ENCODE measurements at regions not wholly inside any gene's neighbourhood (a gene's known extent, or its start where the extent isn't known, plus 50 kb on each side); places are given as distances from the start of the nearest gene placed in this dataset.

GRCh38 chr5:18024542-18024941 is 390.3 kb downstream of the TAF11L14 start:
- Histone ChIP-seq H3K4me3 (ENCODE audit: low read length) (no peak overlapping the region), H3K27ac (ENCODE audit: low read length) (no peak overlapping the region), H3K36me3 (ENCODE audit: control insufficient read depth, insufficient read depth, low read length) (no peaks in the 10 kb centered on the region), H3K4me1 (ENCODE audit: control insufficient read depth, insufficient read depth, low read length) (no peaks in the 10 kb centered on the region), H3K27me3 (ENCODE audit: control insufficient read depth, insufficient read depth, low read length) (no peaks in the 10 kb centered on the region), H3K9me3 (ENCODE audit: control insufficient read depth, low read depth, low read length) (no peaks in the 10 kb centered on the region)
- 100% methylated on average over 1 of the region's 2 CpGs for WGBS (ENCODE audit: insufficient coverage, low lambda C conversion rate)
- no peak for DNase-seq

- Histone ChIP-seq H3K4me1 (ENCODE audit: control insufficient read depth, insufficient read depth, low read length) (no peaks in the 10 kb centered on the region), H3K27me3 (ENCODE audit: control insufficient read depth, insufficient read depth, low read length) (no peaks in the 10 kb centered on the region), H3K36me3 (ENCODE audit: control insufficient read depth, insufficient read depth, low read length) (no peaks in the 10 kb centered on the region), H3K9me3 (ENCODE audit: control insufficient read depth, low read depth, low read length) (no peaks in the 10 kb centered on the region), H3K27ac (ENCODE audit: low read length) (no peak overlapping the region), H3K4me3 (ENCODE audit: low read length) (no peak overlapping the region)
- no peak for DNase-seq
Measured at GRCh38 chr5:18027241-18027867, 393.1 kb downstream of the TAF11L14 start.

GRCh38 chr5:18028036-18028435 is 393.8 kb downstream of the TAF11L14 start:
- no peaks in the 10 kb centered on the region for H3K27me3 ChIP-seq (ENCODE audit: control insufficient read depth, insufficient read depth, low read length)
- no peaks in the 10 kb centered on the region for H3K4me1 ChIP-seq (ENCODE audit: control insufficient read depth, insufficient read depth, low read length)
- no peaks in the 10 kb centered on the region for H3K36me3 ChIP-seq (ENCODE audit: control insufficient read depth, insufficient read depth, low read length)
- no peak overlapping the region for H3K4me3 ChIP-seq (ENCODE audit: low read length)
- DNase-seq, result no peak
- no peaks in the 10 kb centered on the region for H3K9me3 ChIP-seq (ENCODE audit: control insufficient read depth, low read depth, low read length)
- no peak overlapping the region for H3K27ac ChIP-seq (ENCODE audit: low read length)
- WGBS (ENCODE audit: insufficient coverage, low lambda C conversion rate), result no CpG with 5 or more reads among the region's 1 CpG

GRCh38 chr5:18032744-18033143 is 398.5 kb downstream of the TAF11L14 start:
- H3K4me3 ChIP-seq (ENCODE audit: low read length), result no peak overlapping the region
- peaks cover 3% of the 10 kb centered on the region for H3K9me3 ChIP-seq (ENCODE audit: control insufficient read depth, low read depth, low read length)
- H3K36me3 ChIP-seq (ENCODE audit: control insufficient read depth, insufficient read depth, low read length), result no peaks in the 10 kb centered on the region
- DNase-seq, result no peak
- no peak overlapping the region for H3K27ac ChIP-seq (ENCODE audit: low read length)
- 100% methylated on average over 3 of the region's 4 CpGs for WGBS (ENCODE audit: insufficient coverage, low lambda C conversion rate)
- no peaks in the 10 kb centered on the region for H3K4me1 ChIP-seq (ENCODE audit: control insufficient read depth, insufficient read depth, low read length)
- no peaks in the 10 kb centered on the region for H3K27me3 ChIP-seq (ENCODE audit: control insufficient read depth, insufficient read depth, low read length)

- no peak overlapping the region for H3K27ac ChIP-seq (ENCODE audit: low read length)
- H3K27me3 ChIP-seq (ENCODE audit: control insufficient read depth, insufficient read depth, low read length), result no peaks in the 10 kb centered on the region
- WGBS (ENCODE audit: insufficient coverage, low lambda C conversion rate), result 100% methylated on average over 1 of the region's 2 CpGs
- no peak for DNase-seq
- peaks cover 3% of the 10 kb centered on the region for H3K9me3 ChIP-seq (ENCODE audit: control insufficient read depth, low read depth, low read length)
- no peaks in the 10 kb centered on the region for H3K4me1 ChIP-seq (ENCODE audit: control insufficient read depth, insufficient read depth, low read length)
- H3K4me3 ChIP-seq (ENCODE audit: low read length), result no peak overlapping the region
- no peaks in the 10 kb centered on the region for H3K36me3 ChIP-seq (ENCODE audit: control insufficient read depth, insufficient read depth, low read length)
Measured at GRCh38 chr5:18036531-18036930, 402.3 kb downstream of the TAF11L14 start.

GRCh38 chr5:18037718-18038117 is 403.5 kb downstream of the TAF11L14 start:
- no peak for DNase-seq
- H3K9me3 ChIP-seq (ENCODE audit: control insufficient read depth, low read depth, low read length), result peaks cover 3% of the 10 kb centered on the region
- H3K27me3 ChIP-seq (ENCODE audit: control insufficient read depth, insufficient read depth, low read length), result no peaks in the 10 kb centered on the region
- no peak overlapping the region for H3K4me3 ChIP-seq (ENCODE audit: low read length)
- H3K36me3 ChIP-seq (ENCODE audit: control insufficient read depth, insufficient read depth, low read length), result no peaks in the 10 kb centered on the region
- WGBS (ENCODE audit: insufficient coverage, low lambda C conversion rate), result no CpG with 5 or more reads among the region's 2 CpGs
- no peak overlapping the region for H3K27ac ChIP-seq (ENCODE audit: low read length)
- no peaks in the 10 kb centered on the region for H3K4me1 ChIP-seq (ENCODE audit: control insufficient read depth, insufficient read depth, low read length)

- Histone ChIP-seq H3K9me3 (ENCODE audit: control insufficient read depth, low read depth, low read length) (no peaks in the 10 kb centered on the region), H3K36me3 (ENCODE audit: control insufficient read depth, insufficient read depth, low read length) (no peaks in the 10 kb centered on the region), H3K4me1 (ENCODE audit: control insufficient read depth, insufficient read depth, low read length) (no peaks in the 10 kb centered on the region), H3K4me3 (ENCODE audit: low read length) (no peak overlapping the region), H3K27me3 (ENCODE audit: control insufficient read depth, insufficient read depth, low read length) (no peaks in the 10 kb centered on the region), H3K27ac (ENCODE audit: low read length) (no peak overlapping the region)
- no peak for DNase-seq
- no CpG with 5 or more reads among the region's 1 CpG for WGBS (ENCODE audit: insufficient coverage, low lambda C conversion rate)
Measured at GRCh38 chr5:18043344-18043743, 409.1 kb downstream of the TAF11L14 start.

- Histone ChIP-seq H3K9me3 (ENCODE audit: control insufficient read depth, low read depth, low read length) (no peaks in the 10 kb centered on the region), H3K36me3 (ENCODE audit: control insufficient read depth, insufficient read depth, low read length) (no peaks in the 10 kb centered on the region), H3K4me1 (ENCODE audit: control insufficient read depth, insufficient read depth, low read length) (no peaks in the 10 kb centered on the region), H3K27ac (ENCODE audit: low read length) (no peak overlapping the region), H3K4me3 (ENCODE audit: low read length) (no peak overlapping the region), H3K27me3 (ENCODE audit: control insufficient read depth, insufficient read depth, low read length) (no peaks in the 10 kb centered on the region)
- WGBS (ENCODE audit: insufficient coverage, low lambda C conversion rate), result no CpG with 5 or more reads among the region's 2 CpGs
- no peak for DNase-seq
Measured at GRCh38 chr5:18048449-18048848, 414.2 kb downstream of the TAF11L14 start.

GRCh38 chr5:18050345-18050744 is 416.1 kb downstream of the TAF11L14 start:
- no peaks in the 10 kb centered on the region for H3K27me3 ChIP-seq (ENCODE audit: control insufficient read depth, insufficient read depth, low read length)
- H3K4me3 ChIP-seq (ENCODE audit: low read length), result no peak overlapping the region
- H3K4me1 ChIP-seq (ENCODE audit: control insufficient read depth, insufficient read depth, low read length), result no peaks in the 10 kb centered on the region
- DNase-seq, result no peak
- H3K36me3 ChIP-seq (ENCODE audit: control insufficient read depth, insufficient read depth, low read length), result no peaks in the 10 kb centered on the region
- WGBS (ENCODE audit: insufficient coverage, low lambda C conversion rate), result 88% methylated on average over 1 of the region's 1 CpG
- H3K9me3 ChIP-seq (ENCODE audit: control insufficient read depth, low read depth, low read length), result no peaks in the 10 kb centered on the region
- H3K27ac ChIP-seq (ENCODE audit: low read length), result no peak overlapping the region

- H3K27ac ChIP-seq (ENCODE audit: low read length), result no peak overlapping the region
- DNase-seq, result no peak
- no CpG with 5 or more reads among the region's 4 CpGs for WGBS (ENCODE audit: insufficient coverage, low lambda C conversion rate)
Measured at GRCh38 chr5:18050776-18051175, 416.5 kb downstream of the TAF11L14 start.

GRCh38 chr5:18051953-18052352 is 417.7 kb downstream of the TAF11L14 start:
- Histone ChIP-seq H3K4me1 (ENCODE audit: control insufficient read depth, insufficient read depth, low read length) (no peaks in the 10 kb centered on the region), H3K27ac (ENCODE audit: low read length) (no peak overlapping the region), H3K9me3 (ENCODE audit: control insufficient read depth, low read depth, low read length) (no peaks in the 10 kb centered on the region), H3K36me3 (ENCODE audit: control insufficient read depth, insufficient read depth, low read length) (no peaks in the 10 kb centered on the region), H3K27me3 (ENCODE audit: control insufficient read depth, insufficient read depth, low read length) (no peaks in the 10 kb centered on the region), H3K4me3 (ENCODE audit: low read length) (no peak overlapping the region)
- whole genome bisulfite sequencing (ENCODE audit: insufficient coverage, low lambda C conversion rate), result no CpG with 5 or more reads among the region's 1 CpG
- DNase-seq, result no peak

More at GRCh38 chr5:18050776-18051175, 416.5 kb downstream of the TAF11L14 start:
- no peak overlapping the region for H3K4me3 ChIP-seq (ENCODE audit: low read length)
- H3K9me3 ChIP-seq (ENCODE audit: control insufficient read depth, low read depth, low read length), result no peaks in the 10 kb centered on the region
- no peaks in the 10 kb centered on the region for H3K4me1 ChIP-seq (ENCODE audit: control insufficient read depth, insufficient read depth, low read length)
- H3K27me3 ChIP-seq (ENCODE audit: control insufficient read depth, insufficient read depth, low read length), result no peaks in the 10 kb centered on the region
- H3K36me3 ChIP-seq (ENCODE audit: control insufficient read depth, insufficient read depth, low read length), result no peaks in the 10 kb centered on the region
